HL-60 (cell line): ENCODE measurements at regions not wholly inside any gene's neighbourhood (a gene's known extent, or its start where the extent isn't known, plus 50 kb on each side); places are given as distances from the start of the nearest gene placed in this dataset.
"Not testable (repeated sequence)": the region's sequence is repeated elsewhere in the genome, so short reads cannot be mapped to it uniquely, and the experiment has no call there.

Experiments used
- DNase-seq, 2 experiments: peaks; one replicate each; pipeline ENCODE4 v3.0.0-alpha.2; 2010 to 2020; ENCODE audit warnings: low read depth in 1 of 2, low spot score in 1 of 2
- H3K27ac ChIP-seq: fragments of 250-450 bp; sonication (Bioruptor Pico); replicated peaks from 2 replicates; pipeline ENCODE4 v1.5.1; 2020; ENCODE audit warnings: mild to moderate bottlenecking, moderate library complexity
- H3K27me3 ChIP-seq: fragments of 250-450 bp; sonication (Bioruptor Pico); 2 replicates; pipeline ENCODE4 v1.5.1; 2021; ENCODE audit warnings: mild to moderate bottlenecking, moderate library complexity; ENCODE audit not compliant: insufficient read depth, poor library complexity, severe bottlenecking
- H3K4me3 ChIP-seq: replicated peaks from 2 replicates; pipeline ENCODE4 v1.5.1; 2011; ENCODE audit warnings: mild to moderate bottlenecking, control low read depth, low read length; ENCODE audit not compliant: insufficient read depth
- CTCF ChIP-seq: IDR thresholded peaks from one replicate; pipeline ENCODE4 v1.5.1; 2011; ENCODE audit warnings: low read length, control low read depth, inconsistent platforms; ENCODE audit not compliant: insufficient read depth
- GABPA ChIP-seq: IDR thresholded peaks from 2 replicates; pipeline ENCODE4 v1.6.1; 2012; ENCODE audit warnings: low read depth
- POLR2AphosphoS5 ChIP-seq: IDR thresholded peaks from 2 replicates; pipeline ENCODE4 v1.6.1; 2012; ENCODE audit warnings: low read depth
- REST ChIP-seq: IDR thresholded peaks from 2 replicates; pipeline ENCODE4 v1.6.1; 2012; ENCODE audit warnings: low read depth; ENCODE audit not compliant: insufficient replicate concordance
- SPI1 ChIP-seq: IDR thresholded peaks from 2 replicates; pipeline ENCODE4 v1.6.1; 2012; ENCODE audit warnings: low read depth, mild to moderate bottlenecking, borderline replicate concordance

- H3K4me3 ChIP-seq: no peak overlapping the region
- no peak for DNase-seq
- TF ChIP-seq SPI1: no peak
- no peak for TF ChIP-seq GABPA
- no peaks in the 10 kb centered on the region for H3K27me3 ChIP-seq
- H3K27ac ChIP-seq: no peak overlapping the region
Observed at GRCh38 chr7:51606601-51607154, 290.1 kb upstream of the COBL start.

- Histone ChIP-seq H3K4me3 (no peak overlapping the region), H3K27me3 (no peaks in the 10 kb centered on the region), H3K27ac (no peak overlapping the region)
- TF ChIP-seq REST (no peak), SPI1 (no peak), GABPA (no peak), CTCF (no peak), POLR2AphosphoS5 (no peak)
- DNase-seq: no peak
Observed at GRCh38 chr7:51602376-51602775, 285.8 kb upstream of the COBL start.

- Histone ChIP-seq H3K27ac (no peak overlapping the region), H3K4me3 (no peak overlapping the region), H3K27me3 (no peaks in the 10 kb centered on the region)
- DNase-seq: no peak
- TF ChIP-seq SPI1 (no peak), POLR2AphosphoS5 (no peak), CTCF (no peak), REST (no peak), GABPA (no peak)
Observed at GRCh38 chr7:51601461-51601860, 284.9 kb upstream of the COBL start.

GRCh38 chr7:51599935-51600334 is 283.3 kb upstream of the COBL start:
- H3K27ac ChIP-seq, DNase-seq, H3K4me3 ChIP-seq, H3K27me3 ChIP-seq: not testable (repeated sequence)

- TF ChIP-seq CTCF (no peak), GABPA (no peak), REST (no peak), POLR2AphosphoS5 (no peak), SPI1 (no peak)
- no peak for DNase-seq
- Histone ChIP-seq H3K27ac (no peak overlapping the region), H3K27me3 (no peaks in the 10 kb centered on the region), H3K4me3 (no peak overlapping the region)
Observed at GRCh38 chr7:51593628-51594027, 277.0 kb upstream of the COBL start.
